ENCODE measurements at regions not wholly inside any gene's neighbourhood (a gene's known extent, or its start where the extent isn't known, plus 50 kb on each side); places are given as distances from the start of the nearest gene placed in this dataset.

DNA sequence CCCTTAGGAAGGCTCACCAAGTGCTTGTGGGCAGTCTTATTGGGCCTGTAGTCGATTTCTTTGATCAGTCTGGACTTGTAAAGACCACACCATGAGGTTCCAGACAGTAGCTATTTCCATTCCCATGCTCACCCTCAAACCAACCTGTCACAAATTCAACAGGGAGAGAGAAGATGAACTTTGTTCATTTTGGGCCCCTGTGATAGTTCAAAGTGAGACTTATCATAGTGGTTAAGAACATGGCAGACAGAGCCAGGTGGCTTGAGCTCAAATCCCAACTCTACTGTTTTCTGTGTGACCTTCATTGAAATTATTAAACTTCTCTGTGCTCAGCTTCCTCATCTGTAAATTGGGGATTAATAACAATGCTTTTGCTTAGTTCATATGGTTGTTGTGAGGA, 53.9 kb upstream of the CTLA4 start:
- ATAC-seq, result no peak
- POLR2A ChIA-PET, result no interaction called here

DNA sequence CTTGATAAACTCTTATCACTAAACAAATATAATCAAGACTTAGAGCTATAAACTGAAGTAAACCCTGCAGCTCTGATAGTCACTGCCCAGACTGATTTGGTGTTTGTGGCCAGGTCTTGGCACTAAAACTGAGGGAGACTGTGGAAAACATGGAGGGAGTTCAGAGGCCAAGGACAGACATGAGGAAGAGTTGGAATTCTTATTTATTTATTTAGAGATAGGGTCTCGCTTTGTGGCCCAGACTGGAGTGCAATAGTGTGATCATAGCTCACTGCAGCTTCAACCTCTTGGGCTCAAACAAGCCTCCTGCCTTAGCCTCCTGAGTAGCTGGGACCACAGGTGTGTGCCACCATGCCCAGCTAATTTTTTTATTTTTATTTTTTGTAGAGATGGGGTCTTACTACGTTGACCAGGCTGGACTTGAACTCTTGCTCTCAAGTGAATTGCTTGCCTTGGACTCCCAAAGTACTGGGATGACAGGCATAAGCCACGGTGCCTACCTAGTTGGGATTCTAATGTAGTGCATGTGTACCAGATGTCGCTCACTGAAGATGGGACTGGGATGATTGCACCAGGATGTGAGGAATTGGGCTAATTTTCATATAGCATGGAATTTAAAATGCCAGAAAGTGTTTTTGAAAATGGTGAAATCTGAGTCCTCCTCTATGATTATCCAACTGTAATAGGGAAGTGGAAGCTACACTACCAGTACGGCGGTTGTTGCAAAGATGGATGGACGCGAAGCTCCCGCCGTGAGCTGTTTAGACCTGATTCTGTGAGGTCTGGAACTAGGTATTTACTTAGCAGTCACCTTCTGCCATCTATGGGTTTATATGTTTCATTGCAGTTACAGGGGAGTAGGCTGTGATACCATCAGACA, 52.7 kb upstream of the CTLA4 start:
- Mint-ChIP-seq H3K4me1 (peaks cover 11% of the 10 kb centered on the region), H3K27me3 (ENCODE audit: low read depth) (no peaks in the 10 kb centered on the region), H3K4me3 (no peak overlapping the region), H3K27ac (no peak overlapping the region), H3K9me3 (no peaks in the 10 kb centered on the region), H3K36me3 (no peaks in the 10 kb centered on the region)
- POLR2A ChIA-PET, result interaction anchor here (0.6 to 1.1 kb wide), 2 partner anchors 213 to 279 kb away, joined by 3 to 4 read pairs; no protein-coding TSS in a partner anchor
- DNase-seq (ENCODE audit: low spot score), result peak; percentile 50
- peak; percentile 98 for ATAC-seq
- CTCF ChIA-PET, result interaction anchor here (0.6 to 2.5 kb wide), 43 partner anchors 9 to 1226 kb away, joined by 3 to 21 read pairs (median 4); no protein-coding TSS in a partner anchor
- no peak for TF ChIP-seq ESRRA (CRISPR knock-in tag; IDR thresholded peaks at IDR 0.05; ENCODE audit: borderline replicate concordance)
- no peak for TF ChIP-seq E2F4 (CRISPR knock-in tag; IDR thresholded peaks at IDR 0.05; ENCODE audit: borderline replicate concordance, low read depth)
- no peak for TF ChIP-seq RORB (CRISPR knock-in tag; IDR thresholded peaks at IDR 0.05)
- no peak for TF ChIP-seq ZNF138 (CRISPR knock-in tag; conservative IDR thresholded peaks at IDR 0.05)
- TF ChIP-seq, protein P1, sequence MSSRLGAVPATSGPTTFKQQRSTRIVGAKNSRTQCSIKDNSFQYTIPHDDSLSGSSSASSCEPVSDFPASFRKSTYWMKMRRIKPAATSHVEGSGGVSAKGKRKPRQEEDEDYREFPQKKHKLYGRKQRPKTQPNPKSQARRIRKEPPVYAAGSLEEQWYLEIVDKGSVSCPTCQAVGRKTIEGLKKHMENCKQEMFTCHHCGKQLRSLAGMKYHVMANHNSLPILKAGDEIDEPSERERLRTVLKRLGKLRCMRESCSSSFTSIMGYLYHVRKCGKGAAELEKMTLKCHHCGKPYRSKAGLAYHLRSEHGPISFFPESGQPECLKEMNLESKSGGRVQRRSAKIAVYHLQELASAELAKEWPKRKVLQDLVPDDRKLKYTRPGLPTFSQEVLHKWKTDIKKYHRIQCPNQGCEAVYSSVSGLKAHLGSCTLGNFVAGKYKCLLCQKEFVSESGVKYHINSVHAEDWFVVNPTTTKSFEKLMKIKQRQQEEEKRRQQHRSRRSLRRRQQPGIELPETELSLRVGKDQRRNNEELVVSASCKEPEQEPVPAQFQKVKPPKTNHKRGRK (CRISPR knock-in tag; IDR thresholded peaks at IDR 0.05; ENCODE audit: borderline replicate concordance), result no peak
- TF ChIP-seq ZSCAN18 (CRISPR knock-in tag; IDR thresholded peaks at IDR 0.05), result no peak
- TF ChIP-seq GRHL2 (CRISPR knock-in tag; IDR thresholded peaks at IDR 0.05; ENCODE audit: insufficient replicate concordance, severe bottlenecking), result no peak
- TF ChIP-seq HMGA2 (CRISPR knock-in tag; IDR thresholded peaks at IDR 0.05), result no peak
- no peak for TF ChIP-seq TCF7 (CRISPR knock-in tag; IDR thresholded peaks at IDR 0.05; ENCODE audit: low read depth)
- no peak for TF ChIP-seq GTF2I (CRISPR knock-in tag; conservative IDR thresholded peaks at IDR 0.05)

More for the DNA sequence above, 53.9 kb upstream of the CTLA4 start:
- DNase-seq (ENCODE audit: low spot score), result no peak
- Mint-ChIP-seq H3K4me3 (no peak overlapping the region), H3K27me3 (ENCODE audit: low read depth) (no peaks in the 10 kb centered on the region), H3K36me3 (no peaks in the 10 kb centered on the region), H3K9me3 (no peaks in the 10 kb centered on the region), H3K27ac (no peak overlapping the region), H3K4me1 (peaks cover 11% of the 10 kb centered on the region)
- CTCF ChIA-PET, result interaction anchor here (1.0 to 1.3 kb wide), 2 partner anchors 49 to 162 kb away, joined by 3 read pairs; no protein-coding TSS in a partner anchor
- TF ChIP-seq ETV6 (CRISPR knock-in tag; IDR thresholded peaks at IDR 0.05) (no peak), ZNF219 (CRISPR knock-in tag; IDR thresholded peaks at IDR 0.05; ENCODE audit: borderline replicate concordance) (no peak), ZNF671 (CRISPR knock-in tag; IDR thresholded peaks at IDR 0.05) (no peak), EMX1 (CRISPR knock-in tag; IDR thresholded peaks at IDR 0.05) (no peak), GABPB1 (CRISPR knock-in tag; IDR thresholded peaks at IDR 0.05) (no peak), TCF7 (CRISPR knock-in tag; IDR thresholded peaks at IDR 0.05; ENCODE audit: low read depth) (no peak), KAT7 (CRISPR knock-in tag; IDR thresholded peaks at IDR 0.05; ENCODE audit: borderline replicate concordance) (no peak), ZNF317 (CRISPR knock-in tag; IDR thresholded peaks at IDR 0.05; ENCODE audit: borderline replicate concordance, low read depth) (no peak), ZNF138 (CRISPR knock-in tag; conservative IDR thresholded peaks at IDR 0.05) (no peak), ARID4B (CRISPR knock-in tag; IDR thresholded peaks at IDR 0.05; ENCODE audit: borderline replicate concordance) (no peak), CREB1 (CRISPR knock-in tag; IDR thresholded peaks at IDR 0.05) (no peak), USF1 (CRISPR knock-in tag; IDR thresholded peaks at IDR 0.05) (no peak), GTF2I (CRISPR knock-in tag; conservative IDR thresholded peaks at IDR 0.05) (no peak), ATF1 (CRISPR knock-in tag; IDR thresholded peaks at IDR 0.05) (no peak), ELF4 (CRISPR knock-in tag; IDR thresholded peaks at IDR 0.05; ENCODE audit: low read depth) (no peak), ZNF232 (CRISPR knock-in tag; IDR thresholded peaks at IDR 0.05) (no peak), SOX15 (CRISPR knock-in tag; IDR thresholded peaks at IDR 0.05) (no peak)
- TF ChIP-seq, protein P2, sequence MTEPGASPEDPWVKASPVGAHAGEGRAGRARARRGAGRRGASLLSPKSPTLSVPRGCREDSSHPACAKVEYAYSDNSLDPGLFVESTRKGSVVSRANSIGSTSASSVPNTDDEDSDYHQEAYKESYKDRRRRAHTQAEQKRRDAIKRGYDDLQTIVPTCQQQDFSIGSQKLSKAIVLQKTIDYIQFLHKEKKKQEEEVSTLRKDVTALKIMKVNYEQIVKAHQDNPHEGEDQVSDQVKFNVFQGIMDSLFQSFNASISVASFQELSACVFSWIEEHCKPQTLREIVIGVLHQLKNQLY (CRISPR knock-in tag; IDR thresholded peaks at IDR 0.05), result no peak

Data from WTC11 (cell line).